Endodermal cell (in vitro differentiated cells): ENCODE measurements at regions not wholly inside any gene's neighbourhood (a gene's known extent, or its start where the extent isn't known, plus 50 kb on each side); places are given as distances from the start of the nearest gene placed in this dataset.

Experiments
- DNase-seq: peaks from one replicate; pipeline ENCODE4 v3.0.0-alpha.2; 2017
- H3K27ac ChIP-seq: 2 replicates; pipeline ENCODE4 v1.5.1; 2013; ENCODE audit warnings: mild to moderate bottlenecking, low read depth, low read length, moderate library complexity
- H3K27me3 ChIP-seq: 2 replicates; pipeline ENCODE4 v1.6.1; 2013; ENCODE audit warnings: mild to moderate bottlenecking, low read length, moderate library complexity; ENCODE audit not compliant: insufficient read depth, control insufficient read depth, poor library complexity, severe bottlenecking
- H3K36me3 ChIP-seq: 2 replicates; pipeline ENCODE4 v1.7.0; 2013; ENCODE audit warnings: mild to moderate bottlenecking, low read length, moderate library complexity; ENCODE audit not compliant: control insufficient read depth, insufficient read depth
- H3K4me1 ChIP-seq: one replicate; pipeline ENCODE4 v1.7.0; 2013; ENCODE audit warnings: low read length; ENCODE audit not compliant: control insufficient read depth, insufficient read depth
- H3K4me3 ChIP-seq: 2 replicates; pipeline ENCODE4 v1.5.1; 2013; ENCODE audit warnings: mild to moderate bottlenecking, low read length, moderate library complexity
- H3K9ac ChIP-seq: 2 replicates; pipeline ENCODE4 v1.6.1; 2013; ENCODE audit warnings: mild to moderate bottlenecking, low read length, moderate library complexity; ENCODE audit not compliant: poor library complexity, severe bottlenecking; ENCODE audit errors: extremely low read depth
- H3K9me3 ChIP-seq: 2 replicates; pipeline ENCODE4 v1.6.1; 2013; ENCODE audit warnings: mild to moderate bottlenecking, low read length, moderate library complexity; ENCODE audit not compliant: control insufficient read depth
- H3K27ac Mint-ChIP-seq: 2 replicates; pipeline ENCODE4 v1.8.0; 2020; ENCODE audit warnings: mixed read lengths
- H3K27me3 Mint-ChIP-seq: 2 replicates; pipeline ENCODE4 v1.8.0; 2021; ENCODE audit warnings: mild to moderate bottlenecking, mixed read lengths; ENCODE audit not compliant: insufficient read depth
- H3K36me3 Mint-ChIP-seq: 2 replicates; pipeline ENCODE4 v1.8.0; 2020; ENCODE audit warnings: low read depth, mixed read lengths
- H3K4me1 Mint-ChIP-seq: 2 replicates; pipeline ENCODE4 v1.8.0; 2020; ENCODE audit warnings: mixed read lengths
- H3K4me3 Mint-ChIP-seq: 2 replicates; pipeline ENCODE4 v1.8.0; 2020; ENCODE audit warnings: mild to moderate bottlenecking, moderate library complexity, mixed read lengths
- H3K9me3 Mint-ChIP-seq: 2 replicates; pipeline ENCODE4 v1.8.0; 2020; ENCODE audit warnings: mild to moderate bottlenecking, mixed read lengths
- CTCF ChIP-seq: fragments of 200-600 bp; sonication (generic); conservative IDR thresholded peaks from 2 replicates; pipeline ENCODE4 v1.5.0; 2021; ENCODE audit warnings: antibody characterized with exemption, mild to moderate bottlenecking
- WGBS, 2 experiments: methylation state at CpG; one replicate each; pipeline versions ENCODE4 v1.1.5 to v1.1.7; 2013; ENCODE audit warnings: missing lambda C conversion rate in 2 of 2, mixed read lengths in 1 of 2; ENCODE audit not compliant: insufficient coverage in 1 of 2, insufficient read length in 1 of 2; 5-methylcytosine and 5-hydroxymethylcytosine counted together

- Histone ChIP-seq H3K4me3 (no peak overlapping the region), H3K4me1 (no peaks in the 10 kb centered on the region), H3K27me3 (no peaks in the 10 kb centered on the region), H3K9ac (no peak overlapping the region), H3K36me3 (no peaks in the 10 kb centered on the region), H3K27ac (no peak overlapping the region), H3K9me3 (no peaks in the 10 kb centered on the region)
- 95% methylated on average over 4 of the region's 4 CpGs for WGBS, 2 experiments
- H3K4me1 Mint-ChIP-seq = no peaks in the 10 kb centered on the region
- H3K27ac Mint-ChIP-seq = no peak overlapping the region
- no peak for DNase-seq
- H3K36me3 Mint-ChIP-seq = no peaks in the 10 kb centered on the region
- no peak overlapping the region for H3K4me3 Mint-ChIP-seq
- peaks cover 5% of the 10 kb centered on the region for H3K27me3 Mint-ChIP-seq
- no peak for TF ChIP-seq CTCF
- H3K9me3 Mint-ChIP-seq = peaks cover 2% of the 10 kb centered on the region
Observed at GRCh38 chr16:16887193-16887592, 508.3 kb downstream of the NPIPA7 start.

GRCh38 chr16:16890964-16891363 lies 512.0 kb downstream of the NPIPA7 start:
- Mint-ChIP-seq H3K4me1 (no peaks in the 10 kb centered on the region), H3K27ac (no peak overlapping the region), H3K9me3 (peaks cover 2% of the 10 kb centered on the region), H3K27me3 (peaks cover 2% of the 10 kb centered on the region), H3K36me3 (no peaks in the 10 kb centered on the region), H3K4me3 (no peak overlapping the region)
- H3K27ac ChIP-seq = no peak overlapping the region
- WGBS, 2 experiments = 92 to 100% methylated on average over 1 to 2 of the region's 2 CpGs
- H3K9ac ChIP-seq = no peak overlapping the region
- no peak for TF ChIP-seq CTCF
- no peaks in the 10 kb centered on the region for H3K9me3 ChIP-seq
- no peaks in the 10 kb centered on the region for H3K36me3 ChIP-seq
- H3K4me1 ChIP-seq = no peaks in the 10 kb centered on the region
- H3K27me3 ChIP-seq = no peaks in the 10 kb centered on the region
- DNase-seq = peak; percentile 47
- H3K4me3 ChIP-seq = no peak overlapping the region

- 88 to 93% methylated on average over 1 of the region's 1 CpG for WGBS, 2 experiments
- no peaks in the 10 kb centered on the region for H3K36me3 Mint-ChIP-seq
Observed at GRCh38 chr16:16904601-16905000, 525.7 kb downstream of the NPIPA7 start.

More at GRCh38 chr16:16904601-16905000, 525.7 kb downstream of the NPIPA7 start:
- Histone ChIP-seq H3K4me1 (no peaks in the 10 kb centered on the region), H3K9ac (no peak overlapping the region), H3K9me3 (peaks cover 2% of the 10 kb centered on the region), H3K27ac (no peak overlapping the region), H3K36me3 (no peaks in the 10 kb centered on the region), H3K4me3 (no peak overlapping the region), H3K27me3 (no peaks in the 10 kb centered on the region)
- H3K9me3 Mint-ChIP-seq = peaks cover 6% of the 10 kb centered on the region
- no peak for DNase-seq
- no peak overlapping the region for H3K27ac Mint-ChIP-seq
- no peak for TF ChIP-seq CTCF
- H3K4me1 Mint-ChIP-seq = peaks cover 3% of the 10 kb centered on the region
- H3K4me3 Mint-ChIP-seq = no peak overlapping the region
- peaks cover 9% of the 10 kb centered on the region for H3K27me3 Mint-ChIP-seq
